NCI-H2171 treated with DMSO at 0.1 percent for 48 hours (cell line): ENCODE measurements at regions not wholly inside any gene's neighbourhood (a gene's known extent, or its start where the extent isn't known, plus 50 kb on each side); places are given as distances from the start of the nearest gene placed in this dataset.

Experiments
- DNase-seq: peaks from one replicate; lab custom pipeline; 2025; lab: John Stamatoyannopoulos, UW

GRCh38 chr2:71864085-71864484 lies 283.6 kb downstream of the CYP26B1 start:
- DNase-seq = no peak

- DNase-seq = no peak
Observed at GRCh38 chr2:71863396-71863795, 284.3 kb downstream of the CYP26B1 start.

- no peak for DNase-seq
Observed at GRCh38 chr2:71862921-71863320, 284.7 kb downstream of the CYP26B1 start.

GRCh38 chr2:71861186-71862160 lies 286.2 kb downstream of the CYP26B1 start:
- DNase-seq = no peak

GRCh38 chr2:71860381-71860926 lies 287.2 kb downstream of the CYP26B1 start:
- DNase-seq = no peak

GRCh38 chr2:71859211-71859847 lies 288.3 kb downstream of the CYP26B1 start:
- DNase-seq = no peak

- DNase-seq = no peak
Observed at GRCh38 chr2:71858071-71858470, 289.6 kb downstream of the CYP26B1 start.

- no peak for DNase-seq
Observed at GRCh38 chr2:71857636-71858035, 290.0 kb downstream of the CYP26B1 start.

GRCh38 chr2:71856773-71857525 lies 290.7 kb downstream of the CYP26B1 start:
- no peak for DNase-seq

- DNase-seq = no peak
Observed at GRCh38 chr2:71853858-71854257, 293.8 kb downstream of the CYP26B1 start.

- no peak for DNase-seq
Observed at GRCh38 chr2:71852141-71852711, 295.4 kb downstream of the CYP26B1 start.

GRCh38 chr2:71851094-71851750 lies 296.4 kb downstream of the CYP26B1 start:
- no peak for DNase-seq

- no peak for DNase-seq
Observed at GRCh38 chr2:71850306-71850801, 297.3 kb downstream of the CYP26B1 start.

GRCh38 chr2:71849607-71850305 lies 297.9 kb downstream of the CYP26B1 start:
- no peak for DNase-seq

GRCh38 chr2:71849111-71849510 lies 298.6 kb downstream of the CYP26B1 start:
- DNase-seq = no peak

GRCh38 chr2:71846669-71847291 lies 300.9 kb downstream of the CYP26B1 start:
- DNase-seq = no peak

- no peak for DNase-seq
Observed at GRCh38 chr2:71846072-71846471, 301.6 kb downstream of the CYP26B1 start.

GRCh38 chr2:71844967-71845366 lies 302.7 kb downstream of the CYP26B1 start:
- DNase-seq = no peak

- no peak for DNase-seq
Observed at GRCh38 chr2:71843391-71843850, 304.2 kb downstream of the CYP26B1 start.

GRCh38 chr2:71842744-71843143 lies 304.9 kb downstream of the CYP26B1 start:
- no peak for DNase-seq
